ENCODE measurements at regions not wholly inside any gene's neighbourhood (a gene's known extent, or its start where the extent isn't known, plus 50 kb on each side); places are given as distances from the start of the nearest gene placed in this dataset.

DNA sequence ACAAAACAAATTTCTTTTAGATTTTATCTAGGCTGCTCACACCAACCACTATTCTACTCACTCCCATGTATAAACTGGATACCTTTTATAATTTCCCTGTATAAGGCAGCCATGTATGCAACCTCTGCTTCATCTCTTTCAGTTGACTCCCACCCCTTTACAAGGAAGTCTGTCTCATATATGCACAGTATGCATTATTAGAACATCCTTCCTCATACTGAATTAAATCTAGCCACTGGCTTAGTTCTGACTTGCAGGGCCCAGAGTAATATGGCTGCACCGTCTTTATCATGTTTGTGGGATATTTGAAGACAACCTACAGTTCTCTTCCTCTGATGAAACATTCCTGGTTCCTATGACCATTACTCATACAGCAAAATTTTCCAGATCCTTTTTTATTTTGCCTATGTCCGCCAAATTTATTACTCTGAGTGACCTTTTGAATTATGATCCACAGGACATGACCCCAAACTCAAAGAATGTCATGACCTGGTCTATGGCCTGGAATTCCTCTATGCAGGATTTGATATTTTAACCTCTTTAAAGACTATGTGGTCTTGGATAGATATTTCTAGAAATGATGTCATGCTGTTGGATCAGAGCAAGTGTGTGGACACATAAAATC is 76.6 kb upstream of the ITGA1 start:
- no peak for DNase-seq (ENCODE audit: low spot score)

DNA sequence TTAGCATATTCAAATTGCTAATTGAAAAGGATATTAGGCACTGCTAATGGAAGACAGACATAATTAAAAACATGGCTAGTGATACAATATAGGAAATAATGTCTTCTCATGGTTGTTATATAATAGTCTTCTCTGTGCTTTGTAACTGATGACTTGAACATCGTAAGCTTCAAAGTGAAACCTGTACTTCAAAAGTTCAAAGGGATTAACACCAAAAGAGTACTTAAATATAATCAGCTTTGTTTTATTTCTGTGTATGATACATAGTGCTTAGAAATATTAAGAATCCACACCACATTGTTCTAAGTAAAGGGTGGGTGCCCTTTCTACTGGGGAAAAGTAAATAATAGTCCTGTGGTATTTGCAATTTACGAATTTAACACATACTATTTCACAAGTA is 75.4 kb upstream of the ITGA1 start:
- H3K4me3 ChIP-seq = no peak overlapping the region
- DNase-seq (ENCODE audit: low spot score) = no peak
- H3K27ac ChIP-seq = no peak overlapping the region
- TF ChIP-seq, protein P1, sequence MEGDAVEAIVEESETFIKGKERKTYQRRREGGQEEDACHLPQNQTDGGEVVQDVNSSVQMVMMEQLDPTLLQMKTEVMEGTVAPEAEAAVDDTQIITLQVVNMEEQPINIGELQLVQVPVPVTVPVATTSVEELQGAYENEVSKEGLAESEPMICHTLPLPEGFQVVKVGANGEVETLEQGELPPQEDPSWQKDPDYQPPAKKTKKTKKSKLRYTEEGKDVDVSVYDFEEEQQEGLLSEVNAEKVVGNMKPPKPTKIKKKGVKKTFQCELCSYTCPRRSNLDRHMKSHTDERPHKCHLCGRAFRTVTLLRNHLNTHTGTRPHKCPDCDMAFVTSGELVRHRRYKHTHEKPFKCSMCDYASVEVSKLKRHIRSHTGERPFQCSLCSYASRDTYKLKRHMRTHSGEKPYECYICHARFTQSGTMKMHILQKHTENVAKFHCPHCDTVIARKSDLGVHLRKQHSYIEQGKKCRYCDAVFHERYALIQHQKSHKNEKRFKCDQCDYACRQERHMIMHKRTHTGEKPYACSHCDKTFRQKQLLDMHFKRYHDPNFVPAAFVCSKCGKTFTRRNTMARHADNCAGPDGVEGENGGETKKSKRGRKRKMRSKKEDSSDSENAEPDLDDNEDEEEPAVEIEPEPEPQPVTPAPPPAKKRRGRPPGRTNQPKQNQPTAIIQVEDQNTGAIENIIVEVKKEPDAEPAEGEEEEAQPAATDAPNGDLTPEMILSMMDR (IDR thresholded peaks at IDR 0.05) = no peak

More for the DNA sequence above, 76.6 kb upstream of the ITGA1 start:
- H3K27ac ChIP-seq = no peak overlapping the region
- no peak overlapping the region for H3K4me3 ChIP-seq
- TF ChIP-seq, protein P1 (IDR thresholded peaks at IDR 0.05) = no peak

DNA sequence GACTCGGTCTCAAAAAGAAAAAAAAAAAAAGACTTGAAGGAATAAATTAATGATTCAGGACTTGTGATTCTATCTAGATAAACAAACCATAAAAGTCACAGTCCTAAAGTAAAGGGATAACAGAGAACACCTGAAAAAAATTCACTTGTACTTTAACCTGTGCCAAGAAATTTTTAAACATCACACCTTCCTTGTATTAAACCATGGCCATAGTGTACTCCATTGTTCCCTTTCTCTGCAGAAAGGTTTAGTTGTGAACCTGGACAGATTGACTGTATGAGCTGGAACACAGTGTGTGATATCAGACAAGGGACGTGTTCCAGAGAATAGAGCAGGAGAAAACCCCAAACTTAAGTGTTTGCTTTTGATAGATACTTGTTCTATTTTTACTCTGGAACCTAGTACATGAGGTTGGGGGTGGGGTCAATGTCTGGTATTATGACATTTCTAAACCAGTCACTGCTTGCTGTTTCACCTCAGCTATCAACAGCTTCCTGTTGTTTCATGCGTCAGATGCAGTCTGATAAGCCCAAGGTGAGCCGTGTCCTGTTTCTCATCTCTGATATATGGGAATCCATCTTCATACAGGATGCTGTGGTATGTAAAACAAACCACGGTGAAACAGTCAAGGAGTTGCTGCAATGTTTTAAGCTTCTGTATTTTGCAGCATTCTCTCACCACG is 62.5 kb upstream of the ITGA1 start:
- no peak overlapping the region for H3K27ac ChIP-seq
- TF ChIP-seq, protein P1 (IDR thresholded peaks at IDR 0.05) = no peak
- DNase-seq (ENCODE audit: low spot score) = no peak
- H3K4me3 ChIP-seq = no peak overlapping the region

DNA sequence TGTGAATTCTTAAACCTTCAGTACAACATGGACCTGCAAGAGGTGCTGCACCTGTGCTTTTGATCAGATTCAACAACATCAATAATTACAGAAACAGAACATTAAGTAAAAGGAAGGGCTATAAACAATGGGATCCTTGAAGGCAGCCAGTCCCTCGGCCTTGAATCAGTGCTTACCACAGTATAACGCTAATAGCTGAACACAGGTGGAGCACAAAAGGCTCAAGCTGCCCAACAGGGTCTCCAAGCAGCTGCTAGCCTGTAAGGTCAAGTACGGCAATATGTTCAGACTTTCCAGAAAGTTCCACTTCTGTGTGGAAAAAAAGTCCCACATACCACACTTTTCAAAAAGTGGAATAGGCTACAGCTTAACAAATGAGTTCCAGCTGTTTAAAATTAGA is 61.9 kb upstream of the ITGA1 start:
- H3K4me3 ChIP-seq = no peak overlapping the region
- TF ChIP-seq, protein P1 (IDR thresholded peaks at IDR 0.05) = no peak
- DNase-seq (ENCODE audit: low spot score) = no peak
- no peak overlapping the region for H3K27ac ChIP-seq

DNA sequence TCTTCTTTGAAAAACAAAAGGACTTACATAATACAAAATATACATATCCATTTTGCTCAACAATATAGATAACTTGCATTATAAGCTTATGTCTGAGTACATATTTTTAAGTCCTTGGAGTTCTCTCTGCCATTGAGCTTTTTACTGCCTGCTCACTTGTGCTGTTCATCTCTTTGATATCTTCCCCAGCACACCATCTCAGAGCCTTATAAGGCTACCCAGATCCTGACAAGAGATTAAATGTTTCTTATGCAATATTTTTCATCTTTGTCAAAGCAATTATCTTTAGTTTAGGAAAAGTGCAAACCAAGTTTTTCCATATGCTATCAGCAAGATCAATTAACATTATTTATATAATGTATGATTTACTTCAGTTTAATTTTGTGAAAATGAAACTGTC is 60.7 kb upstream of the ITGA1 start:
- no peak overlapping the region for H3K4me3 ChIP-seq
- TF ChIP-seq, protein P1 (IDR thresholded peaks at IDR 0.05) = no peak
- DNase-seq (ENCODE audit: low spot score) = no peak
- no peak overlapping the region for H3K27ac ChIP-seq

DNA sequence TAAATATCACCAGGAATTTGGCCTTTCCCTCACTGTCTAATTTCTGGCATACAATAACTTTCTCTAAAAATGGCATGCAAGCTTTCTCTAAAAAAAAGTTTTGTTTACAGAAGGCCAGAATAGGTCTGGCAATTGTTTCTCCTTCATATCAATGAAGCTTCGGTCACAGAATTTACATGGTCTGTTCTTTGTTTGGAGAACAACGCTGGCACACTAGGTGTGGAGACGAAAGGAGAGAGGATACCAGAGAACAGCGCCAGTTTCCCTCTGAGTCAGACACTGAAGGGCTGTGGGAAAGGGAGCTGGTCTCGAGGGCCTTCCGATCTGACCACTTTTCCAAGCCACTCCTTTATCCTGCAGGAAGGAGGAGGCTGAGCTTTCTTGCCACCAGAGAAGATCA is 60.1 kb upstream of the ITGA1 start:
- DNase-seq (ENCODE audit: low spot score) = no peak
- no peak overlapping the region for H3K4me3 ChIP-seq
- TF ChIP-seq, protein P1 (IDR thresholded peaks at IDR 0.05) = no peak
- no peak overlapping the region for H3K27ac ChIP-seq

DNA sequence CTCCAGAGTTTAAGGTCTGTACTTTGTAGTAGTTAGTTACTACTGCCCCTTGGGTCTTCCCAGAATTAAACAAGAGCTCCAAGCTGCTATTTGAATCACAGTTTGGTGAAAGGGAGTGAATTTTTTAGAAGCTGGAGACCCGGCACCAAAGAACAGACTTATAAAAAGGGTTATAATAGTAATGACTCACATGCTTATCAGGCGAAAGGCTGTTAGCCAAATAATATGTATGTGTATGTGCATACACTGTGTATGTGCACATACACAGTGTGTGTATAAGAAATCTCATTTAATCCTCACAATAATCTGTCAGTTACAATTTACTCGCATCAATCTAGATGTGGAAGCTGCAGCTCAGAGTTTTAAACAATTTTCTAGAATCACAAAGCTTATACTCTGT is 59.5 kb upstream of the ITGA1 start:
- H3K27ac ChIP-seq = no peak overlapping the region
- TF ChIP-seq, protein P1 (IDR thresholded peaks at IDR 0.05) = no peak
- DNase-seq (ENCODE audit: low spot score) = no peak
- H3K4me3 ChIP-seq = no peak overlapping the region

All from coronary artery (tissue), 2 donors.